ENCODE measurements at regions not wholly inside any gene's neighbourhood (a gene's known extent, or its start where the extent isn't known, plus 50 kb on each side); places are given as distances from the start of the nearest gene placed in this dataset.

DNA sequence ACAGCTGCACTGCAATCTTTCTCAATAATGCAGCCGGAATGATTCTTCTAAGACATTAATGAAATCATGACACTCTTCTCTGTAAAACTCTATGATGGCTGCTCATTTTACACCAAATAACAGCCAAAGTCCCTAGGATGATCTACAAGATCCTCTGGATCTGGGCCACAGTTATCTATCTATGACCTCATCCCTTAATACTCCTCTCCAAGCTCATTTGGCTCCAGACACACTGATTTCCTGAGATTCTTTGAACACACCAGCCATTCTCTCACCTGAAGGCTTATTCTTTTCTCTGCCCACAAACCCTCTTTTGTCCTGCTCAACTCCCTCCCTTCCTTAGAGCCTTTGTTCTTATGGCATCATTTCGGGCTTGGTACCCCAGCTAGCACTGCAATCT lies 577.4 kb upstream of the ANKRD30A start:
- H2AFZ ChIP-seq (ENCODE audit: low read depth, low read length, poor library complexity, severe bottlenecking) = no peak overlapping the region
- no peak overlapping the region for H3K4me2 ChIP-seq (ENCODE audit: low read length)
- no peaks in the 10 kb centered on the region for H3K27me3 ChIP-seq (ENCODE audit: insufficient read depth, low read length)
- no peaks in the 10 kb centered on the region for H4K20me1 ChIP-seq (ENCODE audit: insufficient read depth)
- ChIA-PET CTCF (no interaction called here), POLR2A (no interaction called here), RAD21 (ENCODE audit: low non-redundant PET in 1 of 2, low total read pairs in 2 of 2, uncharacterized antibody in 2 of 2, unreplicated experiment in 2 of 2) (no interaction called here)
- DNase-seq (ENCODE audit: low read depth, low spot score) (no peak), ATAC-seq (no peak)
- no peaks in the 10 kb centered on the region for H3K36me3 ChIP-seq (ENCODE audit: control insufficient read depth in 1 of 2, insufficient read depth in 2 of 2, low read length in 2 of 2)
- no peaks in the 10 kb centered on the region for H3K79me2 ChIP-seq (ENCODE audit: insufficient read depth, low read length)
- no peaks in the 10 kb centered on the region for H3K9me2 ChIP-seq (ENCODE audit: insufficient read depth)
- intact Hi-C loops (cut with micrococcal nuclease) = no loop called here
- TF ChIP-seq, protein P1, sequence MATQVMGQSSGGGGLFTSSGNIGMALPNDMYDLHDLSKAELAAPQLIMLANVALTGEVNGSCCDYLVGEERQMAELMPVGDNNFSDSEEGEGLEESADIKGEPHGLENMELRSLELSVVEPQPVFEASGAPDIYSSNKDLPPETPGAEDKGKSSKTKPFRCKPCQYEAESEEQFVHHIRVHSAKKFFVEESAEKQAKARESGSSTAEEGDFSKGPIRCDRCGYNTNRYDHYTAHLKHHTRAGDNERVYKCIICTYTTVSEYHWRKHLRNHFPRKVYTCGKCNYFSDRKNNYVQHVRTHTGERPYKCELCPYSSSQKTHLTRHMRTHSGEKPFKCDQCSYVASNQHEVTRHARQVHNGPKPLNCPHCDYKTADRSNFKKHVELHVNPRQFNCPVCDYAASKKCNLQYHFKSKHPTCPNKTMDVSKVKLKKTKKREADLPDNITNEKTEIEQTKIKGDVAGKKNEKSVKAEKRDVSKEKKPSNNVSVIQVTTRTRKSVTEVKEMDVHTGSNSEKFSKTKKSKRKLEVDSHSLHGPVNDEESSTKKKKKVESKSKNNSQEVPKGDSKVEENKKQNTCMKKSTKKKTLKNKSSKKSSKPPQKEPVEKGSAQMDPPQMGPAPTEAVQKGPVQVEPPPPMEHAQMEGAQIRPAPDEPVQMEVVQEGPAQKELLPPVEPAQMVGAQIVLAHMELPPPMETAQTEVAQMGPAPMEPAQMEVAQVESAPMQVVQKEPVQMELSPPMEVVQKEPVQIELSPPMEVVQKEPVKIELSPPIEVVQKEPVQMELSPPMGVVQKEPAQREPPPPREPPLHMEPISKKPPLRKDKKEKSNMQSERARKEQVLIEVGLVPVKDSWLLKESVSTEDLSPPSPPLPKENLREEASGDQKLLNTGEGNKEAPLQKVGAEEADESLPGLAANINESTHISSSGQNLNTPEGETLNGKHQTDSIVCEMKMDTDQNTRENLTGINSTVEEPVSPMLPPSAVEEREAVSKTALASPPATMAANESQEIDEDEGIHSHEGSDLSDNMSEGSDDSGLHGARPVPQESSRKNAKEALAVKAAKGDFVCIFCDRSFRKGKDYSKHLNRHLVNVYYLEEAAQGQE (IDR thresholded peaks at IDR 0.05; ENCODE audit: low read depth) = no peak
- TF ChIP-seq CEBPB (IDR thresholded peaks at IDR 0.05; ENCODE audit: low read depth) (no peak), JUND (IDR thresholded peaks at IDR 0.05) (no peak), POLR2A (IDR thresholded peaks at IDR 0.05; ENCODE audit: borderline replicate concordance, extremely low read depth, insufficient read depth, insufficient read length) (no peak), EZH2phosphoT487 (IDR thresholded peaks at IDR 0.05; ENCODE audit: borderline replicate concordance) (no peak), ZNF274 (IDR thresholded peaks at IDR 0.05; ENCODE audit: low read depth, low read length) (no peak), EZH2 (IDR thresholded peaks at IDR 0.05) (no peak), POLR2AphosphoS5 (IDR thresholded peaks at IDR 0.05; ENCODE audit: low read depth, low read length) (no peak)
- no TSS peak for BruUV-seq (replicated peaks)
- peaks cover 3 to 7% of the 10 kb centered on the region in 2 experiments; a peak in 2 of 4 replicates for H3K9me3 ChIP-seq (ENCODE audit: control insufficient read depth in 1 of 2, insufficient read depth in 1 of 2, low read depth in 1 of 2, low read length in 2 of 2)
- H3K4me1 ChIP-seq (ENCODE audit: control insufficient read depth in 1 of 2, insufficient read depth in 2 of 2, low read length in 2 of 2) = no peaks in the 10 kb centered on the region
- no peak overlapping the region for H3K9ac ChIP-seq (ENCODE audit: low read length)
- no peak overlapping the region for H3K4me3 ChIP-seq (replicated peaks in 1 of 2; ENCODE audit: low read depth in 1 of 2, low read length in 2 of 2)
- no peak overlapping the region for H3K27ac ChIP-seq (ENCODE audit: low read depth, low read length)

DNA sequence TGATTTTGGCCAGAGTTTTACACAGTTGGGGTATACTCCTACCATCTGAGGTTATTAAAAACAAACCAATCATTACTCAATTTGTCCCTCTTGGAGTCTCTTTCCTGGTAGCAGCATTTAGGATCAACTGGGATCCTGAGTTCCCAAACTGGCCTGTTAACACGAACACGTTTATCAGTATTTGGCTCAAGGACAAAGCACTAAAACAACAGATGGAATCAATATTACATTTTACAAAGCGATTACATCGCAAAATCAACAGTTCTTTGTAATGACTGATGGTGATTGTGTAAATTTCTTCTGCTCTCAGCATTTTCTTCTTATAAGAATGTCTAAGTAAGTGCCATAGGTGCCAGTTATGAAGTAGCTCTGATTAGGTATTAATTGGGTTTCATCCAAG lies 582.9 kb upstream of the ANKRD30A start:
- Histone ChIP-seq H3K9me2 (ENCODE audit: insufficient read depth) (no peaks in the 10 kb centered on the region), H3K36me3 (ENCODE audit: control insufficient read depth in 1 of 2, insufficient read depth in 2 of 2, low read length in 2 of 2) (no peaks in the 10 kb centered on the region), H3K9me3 (ENCODE audit: control insufficient read depth in 1 of 2, insufficient read depth in 1 of 2, low read depth in 1 of 2, low read length in 2 of 2) (peaks cover 0 to 9% of the 10 kb centered on the region in 2 experiments; a peak in 2 of 4 replicates), H3K9ac (ENCODE audit: low read length) (no peak overlapping the region), H3K27me3 (ENCODE audit: insufficient read depth, low read length) (no peaks in the 10 kb centered on the region), H3K4me2 (ENCODE audit: low read length) (no peak overlapping the region), H3K4me1 (ENCODE audit: control insufficient read depth in 1 of 2, insufficient read depth in 2 of 2, low read length in 2 of 2) (no peaks in the 10 kb centered on the region), H3K27ac (ENCODE audit: low read depth, low read length) (no peak overlapping the region), H3K79me2 (ENCODE audit: insufficient read depth, low read length) (no peaks in the 10 kb centered on the region), H4K20me1 (ENCODE audit: insufficient read depth) (no peaks in the 10 kb centered on the region), H3K4me3 (replicated peaks in 1 of 2; ENCODE audit: low read depth in 1 of 2, low read length in 2 of 2) (no peak overlapping the region), H2AFZ (ENCODE audit: low read depth, low read length, poor library complexity, severe bottlenecking) (no peak overlapping the region)
- no TSS peak for BruUV-seq (replicated peaks)
- ChIA-PET RAD21 (ENCODE audit: low non-redundant PET in 1 of 2, low total read pairs in 2 of 2, uncharacterized antibody in 2 of 2, unreplicated experiment in 2 of 2) (no interaction called here), CTCF (no interaction called here), POLR2A (no interaction called here)
- ATAC-seq = no peak
- no peak for TF ChIP-seq TCF7L2 (IDR thresholded peaks at IDR 0.05; ENCODE audit: borderline replicate concordance, extremely low read depth, insufficient read depth, insufficient read length)
- no peak for TF ChIP-seq POLR2AphosphoS5 (IDR thresholded peaks at IDR 0.05; ENCODE audit: low read depth, low read length)
- TF ChIP-seq, protein P2, sequence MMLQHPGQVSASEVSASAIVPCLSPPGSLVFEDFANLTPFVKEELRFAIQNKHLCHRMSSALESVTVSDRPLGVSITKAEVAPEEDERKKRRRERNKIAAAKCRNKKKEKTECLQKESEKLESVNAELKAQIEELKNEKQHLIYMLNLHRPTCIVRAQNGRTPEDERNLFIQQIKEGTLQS (IDR thresholded peaks at IDR 0.05) = no peak
- no peak for TF ChIP-seq EZH2 (IDR thresholded peaks at IDR 0.05)
- TF ChIP-seq CEBPB (IDR thresholded peaks at IDR 0.05; ENCODE audit: low read depth) = no peak
- intact Hi-C loops (cut with micrococcal nuclease) = no loop called here
- DNase-seq (ENCODE audit: low read depth, low spot score) = no peak
